HG03135 (cell line): ENCODE measurements at regions not wholly inside any gene's neighbourhood (a gene's known extent, or its start where the extent isn't known, plus 50 kb on each side); places are given as distances from the start of the nearest gene placed in this dataset.

Source experiments
- ATAC-seq: cut with Tn5 transposase; IDR thresholded peaks from one replicate; pipeline ENCODE4 v1.9.1; 2021; ENCODE audit warnings: mild to moderate bottlenecking, moderate library complexity; ENCODE audit not compliant: unreplicated experiment

DNA sequence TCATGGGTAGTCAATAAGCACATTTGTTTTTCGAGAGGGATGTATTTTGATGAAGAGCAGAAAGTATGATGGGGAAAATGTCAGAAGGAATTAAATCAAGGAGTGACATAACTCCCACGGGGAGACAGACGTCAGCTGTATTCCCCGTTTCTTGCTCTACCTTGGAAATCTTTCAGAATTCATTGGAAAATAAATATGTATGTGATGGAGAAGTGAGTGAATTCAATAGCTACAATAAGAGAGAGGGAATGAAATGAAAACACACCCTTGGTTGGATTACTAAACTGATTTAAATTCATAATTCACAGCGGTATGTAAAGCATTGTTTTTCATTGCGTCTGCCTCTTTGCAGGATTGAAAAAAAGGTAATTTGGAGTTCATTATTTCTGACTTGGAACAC lies 209.7 kb upstream of the KLF4 start:
- ATAC-seq = no peak

DNA sequence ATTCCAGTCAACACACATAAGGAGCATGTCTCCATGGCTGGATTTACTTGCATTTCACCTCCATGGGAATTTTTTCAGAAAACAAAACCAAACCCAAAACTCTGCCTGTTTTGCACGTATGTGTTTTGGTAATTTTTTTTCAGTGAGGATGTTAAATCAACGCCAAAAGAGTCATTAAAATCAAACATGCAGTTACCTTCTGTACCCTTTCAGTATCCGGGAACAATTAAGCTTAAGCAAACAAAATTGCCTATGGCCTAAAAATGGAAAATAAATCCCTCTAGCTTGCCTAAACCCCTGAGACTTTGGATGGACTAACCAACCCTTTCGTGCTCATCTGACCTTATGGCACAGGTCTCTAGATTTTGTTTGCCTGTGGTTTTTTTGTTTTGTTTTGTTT lies 209.2 kb upstream of the KLF4 start:
- ATAC-seq = no peak

GRCh38 chr9:107696302-107696701 lies 206.7 kb upstream of the KLF4 start:
- ATAC-seq = no peak

- no peak for ATAC-seq
Observed at GRCh38 chr9:107694390-107694789, 204.8 kb upstream of the KLF4 start.

DNA sequence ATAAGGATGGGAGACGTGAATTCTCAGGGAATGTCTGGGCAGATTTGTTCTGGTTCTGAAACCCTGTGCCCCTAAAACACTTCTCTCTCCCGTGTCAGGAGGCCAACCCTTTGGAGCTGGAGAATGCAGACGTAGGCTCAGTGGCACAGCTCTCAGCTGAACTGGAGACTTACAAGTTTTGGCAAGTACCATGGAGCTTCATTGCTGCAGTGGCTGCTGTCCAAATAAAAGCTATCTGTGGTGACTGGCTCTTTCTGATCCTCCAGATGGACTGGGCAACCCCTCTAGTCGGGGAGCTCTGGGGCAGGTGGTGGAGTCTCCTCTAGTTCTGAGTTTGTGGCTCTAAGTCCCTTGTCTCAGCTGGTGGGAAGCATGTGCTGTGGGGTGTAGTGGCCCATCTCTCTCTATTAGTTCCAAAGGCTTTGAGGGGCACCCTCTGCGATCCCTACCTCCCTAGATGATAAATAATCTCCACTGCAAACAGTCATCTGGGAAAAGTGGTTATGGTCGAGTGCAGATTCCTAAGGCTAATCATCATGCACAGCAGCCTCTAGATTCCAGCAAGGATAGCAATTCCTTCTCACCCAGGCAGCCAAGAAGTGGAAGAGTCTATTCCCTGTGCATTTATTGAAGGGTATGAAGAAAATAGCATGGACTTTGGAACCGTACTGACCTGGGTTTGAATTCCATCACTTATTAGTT lies 204.2 kb upstream of the KLF4 start:
- ATAC-seq = no peak

DNA sequence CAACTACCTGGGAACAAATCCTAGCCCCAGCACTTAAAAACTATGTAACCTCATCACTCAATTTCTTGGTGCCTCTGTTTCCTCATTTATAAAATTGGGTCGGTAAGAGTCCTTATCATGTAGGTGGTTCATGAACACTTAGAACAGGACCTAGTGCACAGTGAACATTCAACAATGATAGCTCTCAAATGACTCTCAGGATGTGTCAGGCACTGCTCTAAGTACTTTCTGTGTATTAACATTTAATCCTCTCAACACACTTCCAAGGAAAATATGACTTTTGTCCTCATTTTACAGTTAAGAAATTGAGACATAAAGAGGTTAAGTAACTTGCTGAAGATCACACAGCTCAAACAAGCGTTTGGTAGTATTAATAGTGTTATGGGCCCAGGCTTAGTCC lies 202.1 kb upstream of the KLF4 start:
- no peak for ATAC-seq

GRCh38 chr9:107690021-107690420 lies 200.5 kb upstream of the KLF4 start:
- no peak for ATAC-seq

GRCh38 chr9:107688728-107689127 lies 199.2 kb upstream of the KLF4 start:
- no peak for ATAC-seq

GRCh38 chr9:107685901-107686300 lies 196.3 kb upstream of the KLF4 start:
- ATAC-seq = no peak

GRCh38 chr9:107685376-107685775 lies 195.8 kb upstream of the KLF4 start:
- no peak for ATAC-seq

- no peak for ATAC-seq
Observed at GRCh38 chr9:107684224-107684623, 194.7 kb upstream of the KLF4 start.

DNA sequence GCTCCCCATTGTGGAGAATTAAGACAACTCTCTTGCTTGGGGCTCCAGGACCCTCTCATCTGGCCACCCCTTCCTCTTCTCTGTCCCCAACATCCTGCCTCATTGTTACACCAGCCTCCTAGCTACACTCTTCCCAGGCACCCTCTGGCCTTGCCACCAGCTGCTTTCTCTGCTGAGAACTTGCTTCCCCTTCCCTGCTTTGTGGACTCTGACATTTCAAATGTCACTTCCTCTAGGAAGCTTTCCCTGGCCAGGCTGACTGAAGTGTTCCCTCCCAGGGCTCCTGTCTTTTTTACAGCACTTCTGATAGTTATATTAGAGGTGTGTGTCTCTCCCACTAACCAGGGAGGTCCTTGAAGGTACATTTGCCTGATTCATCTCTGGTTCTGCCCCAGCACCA lies 194.0 kb upstream of the KLF4 start:
- no peak for ATAC-seq

DNA sequence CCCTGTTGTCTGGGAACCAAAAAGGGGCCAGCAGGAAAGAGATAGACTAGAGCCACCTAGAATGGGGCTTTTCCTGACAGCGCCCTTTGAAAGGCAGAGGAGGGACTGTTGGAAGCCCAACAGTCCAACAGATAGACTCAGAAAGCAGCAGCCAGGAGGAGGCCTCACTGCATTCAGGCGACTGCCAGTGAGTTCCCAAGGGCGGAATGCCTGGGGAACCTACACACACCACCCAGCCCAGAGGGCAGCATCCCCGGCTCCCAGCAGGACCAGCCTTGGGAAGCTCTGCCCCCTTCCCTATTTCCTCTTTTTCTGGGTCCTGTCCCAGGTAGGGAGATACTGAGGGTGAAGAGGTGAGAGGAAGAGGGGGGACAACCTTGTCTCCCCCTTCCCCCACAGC lies 192.4 kb upstream of the KLF4 start:
- ATAC-seq = no peak

DNA sequence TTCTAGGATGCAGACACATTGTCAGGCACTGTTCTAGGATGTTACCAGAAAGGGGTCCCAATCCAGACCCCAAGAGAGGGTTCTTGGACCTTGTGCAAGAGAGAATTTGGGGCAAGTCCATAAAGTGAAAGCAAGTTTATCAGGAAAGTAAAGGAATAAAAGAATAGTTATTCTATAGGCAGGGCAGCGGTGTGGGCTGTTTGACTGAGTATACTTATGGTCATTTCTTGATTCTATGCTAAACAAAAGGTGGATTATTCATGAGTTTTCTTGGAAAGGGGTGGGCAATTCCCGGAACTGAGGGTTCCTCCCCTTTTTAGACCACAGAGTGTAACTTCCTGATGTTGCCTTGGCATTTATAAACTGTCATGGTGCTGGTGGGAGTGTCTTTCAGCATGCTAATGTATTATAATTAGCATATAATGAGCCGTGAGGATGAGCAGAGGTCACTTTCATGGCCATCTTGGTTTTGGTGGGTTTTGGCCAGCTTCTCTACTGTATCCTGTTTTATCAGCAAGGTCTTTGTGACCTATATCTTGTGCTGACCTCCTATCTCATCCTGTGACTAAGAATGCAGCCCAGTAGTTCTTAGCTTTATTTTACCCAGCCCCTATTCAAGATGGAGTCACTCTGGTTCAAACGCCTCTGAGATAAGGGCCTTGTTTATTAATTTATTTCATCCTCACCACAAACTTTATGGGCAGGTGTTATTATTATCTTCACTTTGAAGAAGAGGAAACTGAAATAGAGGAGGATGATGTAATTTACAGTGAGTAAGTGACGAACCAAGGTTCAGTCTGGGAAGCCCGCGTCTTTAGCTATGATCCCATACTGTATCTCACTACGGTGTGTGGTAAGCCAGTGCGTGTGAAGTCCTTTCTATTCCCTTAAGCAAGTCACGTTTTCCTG lies 186.0 kb upstream of the KLF4 start:
- no peak for ATAC-seq

DNA sequence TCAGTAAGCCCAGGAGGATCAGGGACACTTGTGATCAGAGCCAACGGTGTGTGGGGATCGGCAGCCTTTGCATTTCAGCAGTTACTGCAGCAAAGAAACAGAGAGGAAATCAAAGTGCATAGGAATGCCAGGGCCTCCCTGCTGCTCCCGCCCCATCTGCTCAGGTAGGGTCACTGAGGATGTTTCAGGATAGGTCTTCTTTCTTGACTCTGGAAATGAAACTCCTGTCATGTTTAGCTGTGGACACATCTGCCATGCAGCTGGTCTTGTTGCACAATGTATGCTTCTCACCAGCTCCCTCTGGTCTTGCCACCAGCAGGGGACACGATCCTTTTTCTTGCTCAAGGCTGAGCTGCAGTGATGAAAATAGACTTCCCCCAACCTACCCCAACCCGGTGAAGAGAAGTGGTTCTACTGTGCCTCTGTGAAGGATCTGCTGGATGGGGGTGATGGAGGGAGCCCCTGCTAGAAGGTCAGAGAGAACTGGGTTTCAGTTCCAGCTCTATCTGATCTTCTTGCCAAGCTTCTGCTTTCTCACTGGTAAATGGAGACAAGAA lies 185.2 kb upstream of the KLF4 start:
- no peak for ATAC-seq

DNA sequence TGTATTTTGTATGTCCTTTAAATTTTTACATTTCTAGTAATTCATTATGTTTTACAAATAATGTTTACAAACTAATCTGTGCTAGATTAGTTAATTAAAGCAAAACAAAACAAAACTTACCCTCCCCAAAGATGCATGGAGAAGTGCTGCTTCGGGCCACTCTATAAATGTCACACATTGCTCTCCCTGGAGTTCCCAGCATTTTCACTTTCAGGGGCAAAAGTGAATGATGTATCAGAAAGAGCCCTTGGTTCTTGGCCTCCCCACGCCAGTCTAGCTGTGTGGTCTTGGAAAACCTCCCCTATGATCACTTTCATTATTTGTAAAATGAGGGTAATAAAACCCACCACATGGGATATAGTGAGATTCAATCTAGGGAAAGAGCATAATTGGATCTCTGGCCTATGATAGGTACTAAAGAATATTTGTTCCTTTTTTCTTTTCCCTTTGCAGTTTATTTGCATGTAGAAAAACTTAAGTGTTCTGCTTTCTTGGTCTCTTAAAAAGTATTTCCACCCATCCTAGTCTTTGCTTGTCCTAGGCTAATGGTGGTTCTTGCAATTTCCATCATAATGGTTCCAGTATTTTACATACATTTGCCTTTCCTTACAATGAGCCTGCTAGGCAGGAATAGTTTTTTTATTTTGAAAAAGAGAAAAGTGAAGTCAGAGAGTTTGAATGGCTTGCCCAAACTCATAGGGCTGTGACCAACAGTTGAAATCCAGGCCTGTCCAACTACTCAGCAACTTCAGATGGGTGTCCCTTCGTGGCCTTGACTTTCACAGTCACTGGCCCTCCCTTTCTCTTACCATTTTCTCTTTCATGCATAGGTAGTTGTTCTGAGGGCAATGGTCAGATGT lies 184.5 kb upstream of the KLF4 start:
- no peak for ATAC-seq

- ATAC-seq = no peak
Observed at GRCh38 chr9:107671588-107671987, 182.0 kb upstream of the KLF4 start.

DNA sequence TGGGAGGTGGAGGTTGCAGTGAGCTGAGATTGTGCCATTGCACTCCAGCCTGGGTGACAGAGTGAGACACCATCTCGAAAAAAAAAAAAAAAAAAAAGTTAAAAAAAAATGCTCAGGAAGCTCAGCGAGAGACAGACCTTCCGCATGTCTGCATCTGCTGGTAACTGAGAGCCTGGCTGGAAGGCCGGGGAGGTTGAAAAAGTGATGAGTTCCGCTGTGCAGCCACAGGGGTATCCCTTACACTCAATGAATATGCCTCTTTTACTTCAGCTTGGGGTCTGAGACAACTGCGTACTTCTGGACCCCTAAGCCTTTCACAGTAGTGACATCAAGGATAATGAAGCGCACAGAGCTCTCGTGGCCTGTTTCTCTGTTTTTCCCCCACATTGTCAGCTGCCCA lies 179.9 kb upstream of the KLF4 start:
- ATAC-seq = no peak

- ATAC-seq = no peak
Observed at GRCh38 chr9:107667231-107668070, 177.9 kb upstream of the KLF4 start.

GRCh38 chr9:107665057-107665456 lies 175.5 kb upstream of the KLF4 start:
- no peak for ATAC-seq
